ENCODE measurements at regions not wholly inside any gene's neighbourhood (a gene's known extent, or its start where the extent isn't known, plus 50 kb on each side); places are given as distances from the start of the nearest gene placed in this dataset.
"Not testable (repeated sequence)": the region's sequence is repeated elsewhere in the genome, so short reads cannot be mapped to it uniquely, and the experiment has no call there.

DNA sequence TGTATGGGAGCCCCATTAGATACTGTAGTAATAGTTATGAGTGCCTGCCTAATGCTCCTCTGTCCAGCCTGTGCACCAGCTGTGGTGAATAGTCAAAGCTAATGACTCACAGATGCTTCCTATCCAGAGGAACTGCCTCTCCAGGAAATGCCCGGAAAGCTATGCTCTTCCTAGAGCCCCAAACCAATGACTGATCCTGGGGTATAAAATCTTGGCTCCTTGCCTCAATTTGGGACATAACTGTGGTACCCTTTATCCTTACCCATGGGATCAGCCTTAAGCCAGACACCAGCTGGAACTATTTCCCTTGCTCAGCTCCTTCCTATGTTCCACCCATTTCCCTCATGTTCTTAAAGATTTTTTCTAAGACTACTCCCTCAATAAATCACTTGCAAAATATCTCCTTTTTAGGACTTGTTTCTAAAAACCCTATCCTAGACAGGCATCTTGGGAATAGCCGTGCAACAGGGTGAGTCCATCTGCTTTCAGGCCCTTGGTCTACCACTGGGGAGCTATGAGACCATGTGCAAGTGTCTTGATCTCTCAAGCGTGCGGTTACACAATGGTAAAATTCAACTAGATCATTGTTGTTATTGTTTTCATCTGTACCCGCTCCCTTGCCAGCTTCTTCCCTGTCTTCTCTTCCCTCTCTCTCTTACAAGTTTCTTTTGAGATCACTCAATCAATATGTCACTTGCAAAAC, 283.7 kb downstream of the BTBD3 start:
- DNase-seq (ENCODE audit: low spot score), result no peak

DNA sequence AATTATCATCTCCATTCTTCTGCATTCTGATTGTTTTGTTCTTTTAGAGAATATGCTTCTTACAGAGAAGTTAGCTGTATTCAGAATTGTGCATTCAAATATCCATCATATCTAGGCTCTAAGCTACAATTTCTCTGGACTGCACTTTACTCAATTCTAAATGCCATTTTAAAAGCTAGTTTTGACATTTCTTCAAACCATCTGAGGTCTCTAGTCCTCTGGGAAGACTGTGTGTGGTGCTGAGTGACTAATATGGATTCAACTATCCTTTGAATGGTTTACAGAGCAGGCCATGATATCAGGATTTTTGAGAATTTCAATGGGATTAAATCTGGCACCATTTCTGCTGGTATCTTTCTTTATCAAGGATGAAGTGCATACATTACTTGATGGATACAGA, 285.7 kb downstream of the BTBD3 start:
- DNase-seq (ENCODE audit: low spot score), result no peak

DNA sequence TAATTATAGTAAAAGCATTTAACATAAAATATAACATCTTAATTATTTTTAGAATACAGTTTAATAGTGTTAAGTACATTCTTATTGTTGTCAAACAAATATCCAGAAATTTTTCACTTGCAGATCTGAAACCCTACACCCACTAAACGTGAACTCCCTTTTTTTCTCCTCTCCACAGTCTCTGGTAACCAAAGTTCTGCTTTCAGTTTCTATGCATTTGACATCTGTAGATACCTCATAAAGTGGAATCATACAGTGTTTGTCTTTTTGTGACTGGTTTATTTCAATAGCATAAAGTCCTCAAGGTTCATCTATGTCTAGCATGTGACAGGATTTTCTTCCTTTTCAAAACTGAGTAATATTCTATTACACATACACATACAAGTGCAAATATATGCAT, 286.3 kb downstream of the BTBD3 start:
- no peak for DNase-seq (ENCODE audit: low spot score)

DNA sequence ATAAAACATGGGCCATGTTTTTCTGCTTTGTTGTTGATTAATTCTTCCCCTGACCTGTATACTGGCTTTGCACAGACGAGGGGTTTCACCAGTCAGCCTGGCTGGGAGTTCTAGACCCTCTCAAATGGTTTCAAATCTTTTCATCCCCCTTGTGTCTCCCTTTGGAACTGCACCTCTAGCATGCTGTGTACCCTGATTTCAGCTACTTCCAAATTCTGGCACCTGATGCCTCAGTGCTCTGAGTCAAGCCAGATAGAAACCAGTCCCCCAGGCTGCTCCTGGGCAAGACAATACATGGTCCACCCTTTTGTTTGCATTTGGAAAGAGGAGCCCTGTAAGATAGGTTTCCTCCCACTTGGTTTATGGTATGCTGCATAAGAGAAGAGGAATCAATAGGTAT, 290.2 kb downstream of the BTBD3 start:
- no peak for DNase-seq (ENCODE audit: low spot score)

DNA sequence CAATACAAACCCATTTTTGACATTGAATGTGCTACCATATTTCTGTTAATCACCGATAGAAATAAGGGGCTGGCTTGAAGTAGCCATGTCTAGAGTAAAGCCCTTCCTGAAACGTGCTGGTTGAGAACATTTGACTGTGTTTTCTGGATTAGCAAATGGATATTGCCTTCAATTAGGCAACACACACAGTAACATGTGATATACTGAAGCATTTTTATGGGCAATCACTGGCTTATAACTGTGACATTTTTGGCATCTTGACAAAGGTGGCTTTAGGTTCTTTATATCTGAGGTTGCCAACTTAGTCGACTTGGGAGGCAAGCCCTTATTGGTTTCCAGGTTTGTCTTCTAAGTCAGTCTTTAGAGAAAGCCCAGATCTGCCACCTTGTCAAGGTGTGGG, 292.9 kb downstream of the BTBD3 start:
- DNase-seq (ENCODE audit: low spot score), result no peak

DNA sequence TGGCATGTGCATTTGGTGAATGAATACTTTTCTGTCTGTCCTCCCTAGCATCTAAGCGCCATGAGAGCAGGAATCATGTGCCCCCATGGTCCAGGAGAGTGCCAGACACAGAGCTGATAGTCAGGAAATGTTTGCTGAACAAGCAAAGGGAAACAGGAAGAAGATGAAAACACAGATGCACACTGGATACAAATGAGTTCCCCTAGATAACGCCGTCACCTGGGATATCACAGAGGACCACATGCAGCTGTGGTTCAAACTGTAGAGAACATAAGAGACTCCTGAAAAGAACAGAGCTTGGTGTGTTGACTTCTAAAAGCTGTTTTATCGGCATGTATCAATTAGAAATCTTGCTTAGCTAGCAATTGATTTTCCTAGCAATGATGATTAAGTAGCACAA, 293.7 kb downstream of the BTBD3 start:
- no peak for DNase-seq (ENCODE audit: low spot score)

DNA sequence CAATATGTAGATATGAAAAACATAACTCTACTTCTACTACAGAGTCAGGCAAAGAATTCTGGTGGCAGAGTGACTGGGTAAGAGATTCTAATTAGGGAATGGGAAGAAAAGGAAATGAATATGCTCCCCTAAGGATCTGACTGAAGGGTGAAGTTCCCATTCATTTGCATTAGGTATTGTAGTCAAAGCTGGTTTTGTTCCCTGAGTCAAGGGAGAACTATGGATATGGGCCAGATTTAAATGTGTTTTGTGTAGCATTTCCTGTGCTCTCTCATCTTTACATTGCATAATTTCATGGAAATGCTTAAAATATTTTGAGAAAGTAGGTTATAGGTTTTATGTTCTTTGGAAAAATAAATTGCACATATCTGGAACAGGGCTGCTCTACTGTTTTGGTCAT, 299.7 kb downstream of the BTBD3 start:
- no peak for DNase-seq (ENCODE audit: low spot score)

DNA sequence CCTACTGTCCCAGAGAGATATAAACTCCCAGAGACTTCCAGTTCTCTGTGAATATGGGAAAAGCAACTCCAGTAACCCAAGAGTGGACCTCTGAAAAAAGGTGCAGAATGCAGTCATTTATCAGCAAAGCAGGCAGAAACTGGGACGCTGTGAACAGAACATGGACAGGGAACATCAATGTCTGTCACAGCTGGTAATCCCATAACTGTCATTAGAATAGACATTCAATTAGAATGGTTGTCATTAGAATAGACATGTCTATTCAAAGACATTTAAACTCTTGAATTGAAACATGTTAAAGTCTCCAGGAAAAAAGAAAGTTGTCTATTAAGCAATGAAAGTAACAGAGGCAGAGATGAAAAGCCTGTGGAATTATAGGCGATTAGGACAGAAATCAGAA, 302.1 kb downstream of the BTBD3 start:
- no peak for DNase-seq (ENCODE audit: low spot score)

DNA sequence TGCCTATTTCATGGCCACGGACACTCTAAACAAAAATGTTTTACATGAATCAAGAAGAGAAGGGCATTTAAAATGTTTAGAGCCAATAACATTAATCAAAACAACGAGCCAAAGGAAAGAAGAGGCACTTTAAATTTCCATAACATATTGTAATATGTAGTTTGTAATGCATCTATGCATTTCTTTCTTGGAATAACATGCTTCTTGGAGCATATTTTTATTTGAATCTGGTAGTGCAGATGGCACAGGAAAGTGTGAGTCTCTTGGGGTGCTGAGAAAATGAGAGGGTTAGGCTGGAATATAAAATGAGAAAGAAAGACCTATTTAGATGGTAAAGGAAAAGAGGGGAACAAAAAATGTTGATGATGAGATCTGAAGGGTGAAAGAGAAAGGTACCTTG, 305.4 kb downstream of the BTBD3 start:
- DNase-seq (ENCODE audit: low spot score), result no peak

DNA sequence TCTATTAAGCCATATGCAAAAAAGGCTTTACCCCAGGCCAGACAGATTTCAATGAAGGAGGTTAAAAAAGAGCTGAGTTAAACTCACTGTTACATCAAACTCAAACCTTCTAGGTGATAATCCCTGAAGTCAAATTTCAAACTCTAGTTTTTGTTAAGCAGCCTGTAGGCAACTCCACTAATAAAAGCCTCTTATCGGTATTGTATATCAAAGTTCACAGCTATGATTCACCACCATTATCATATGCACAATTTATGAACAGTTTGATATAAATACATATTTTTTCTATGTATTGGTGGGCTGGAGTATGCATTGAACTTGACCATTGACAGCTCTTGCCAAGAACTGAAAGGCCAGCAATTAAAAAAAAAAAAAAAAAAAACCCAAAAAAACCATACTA, 308.2 kb downstream of the BTBD3 start:
- no peak for DNase-seq (ENCODE audit: low spot score)

DNA sequence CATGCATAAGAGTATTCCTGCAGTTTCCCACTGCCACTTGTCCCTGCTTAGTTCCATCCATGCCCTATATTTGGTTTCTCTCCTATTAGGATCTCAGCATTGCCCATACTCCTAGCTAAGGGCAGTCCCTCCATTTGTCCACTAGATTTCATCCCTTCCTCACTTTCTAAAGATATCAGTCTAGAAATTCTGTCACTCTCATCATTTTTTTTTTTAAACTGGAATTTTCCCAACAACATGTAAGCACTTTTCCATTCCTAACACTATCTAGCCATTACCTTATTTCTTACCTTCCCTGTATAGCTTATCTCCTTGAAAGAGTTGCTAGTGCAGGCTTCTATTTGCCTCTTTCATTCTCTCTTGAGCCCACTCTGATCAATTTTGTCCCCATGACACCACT, 312.2 kb downstream of the BTBD3 start:
- no peak for DNase-seq (ENCODE audit: low spot score)

DNA sequence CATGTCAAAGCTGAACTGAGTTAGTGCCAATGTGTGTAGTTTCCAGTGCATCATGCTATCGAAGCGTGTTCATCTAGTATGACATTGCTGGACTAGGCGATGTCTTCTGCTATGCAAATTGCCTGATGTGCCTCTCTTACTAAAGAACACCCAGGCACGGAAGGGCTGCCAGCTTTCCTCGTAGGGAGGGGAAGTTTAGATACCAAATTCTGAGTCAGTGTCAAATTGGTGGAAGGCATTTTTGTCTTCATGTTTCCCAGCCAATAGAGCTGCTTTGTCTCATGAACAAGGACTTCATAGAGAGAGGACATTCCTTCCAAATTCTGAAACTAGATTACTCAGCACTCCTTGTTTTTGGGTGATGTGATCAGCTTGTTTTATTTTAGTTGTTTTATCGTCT, 320.1 kb downstream of the BTBD3 start:
- no peak for DNase-seq (ENCODE audit: low spot score)

DNA sequence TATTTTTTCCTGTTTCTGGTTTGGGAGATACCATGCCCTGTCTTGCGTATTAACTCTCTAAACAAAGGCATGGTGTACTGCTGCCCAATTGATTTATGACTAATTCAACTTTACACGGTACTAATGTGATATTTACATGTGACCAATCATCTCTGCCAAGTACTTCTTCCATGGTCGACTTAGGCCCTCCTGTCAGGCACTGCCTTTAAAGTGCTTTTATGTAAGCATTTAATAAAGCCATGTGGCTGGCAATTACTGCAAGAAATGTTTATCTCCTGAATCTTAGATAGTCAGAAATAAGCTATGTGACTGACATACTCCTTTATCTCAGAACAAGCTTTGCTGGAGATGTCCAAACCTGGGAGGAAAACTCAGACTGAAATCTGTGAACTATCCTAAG, 323.4 kb downstream of the BTBD3 start:
- no peak for DNase-seq (ENCODE audit: low spot score)

DNA sequence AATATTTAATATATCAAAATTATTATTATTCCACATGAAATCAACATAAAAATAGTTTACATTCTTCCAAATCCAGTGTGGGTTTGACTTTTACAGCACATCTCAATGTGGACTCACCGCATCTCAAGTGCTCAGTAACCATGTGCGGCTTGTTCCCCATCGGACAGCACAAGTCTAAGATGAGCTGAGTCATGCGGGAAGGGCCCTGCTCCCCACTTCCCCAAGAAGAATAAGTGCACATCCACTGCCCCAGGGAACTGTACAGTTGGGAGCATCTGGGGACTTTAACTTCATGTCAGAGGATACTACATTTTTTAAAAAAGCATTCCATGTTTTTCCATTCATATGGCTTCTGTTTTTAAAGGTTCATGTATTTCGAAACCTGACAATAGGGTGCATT, 325.6 kb downstream of the BTBD3 start:
- no peak for DNase-seq (ENCODE audit: low spot score)

DNA sequence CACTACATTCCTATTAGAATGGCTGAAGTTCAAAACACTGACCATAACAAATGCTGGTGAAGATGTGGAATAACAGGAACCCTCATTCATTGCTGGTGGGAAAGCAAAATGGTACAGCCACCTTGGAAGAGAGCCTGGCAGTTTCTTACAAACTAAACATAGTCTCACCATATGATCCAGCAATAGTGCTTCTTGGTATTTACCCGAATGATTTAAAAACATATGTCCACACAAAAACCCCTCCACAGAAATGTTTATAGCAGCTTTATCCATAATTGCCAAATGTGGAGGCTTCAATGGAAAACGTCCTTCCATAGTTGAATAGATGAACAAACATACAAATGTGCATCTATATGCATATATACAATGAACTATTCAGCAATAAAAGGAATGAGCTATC, 330.8 kb downstream of the BTBD3 start:
- DNase-seq (ENCODE audit: low spot score), result no peak

DNA sequence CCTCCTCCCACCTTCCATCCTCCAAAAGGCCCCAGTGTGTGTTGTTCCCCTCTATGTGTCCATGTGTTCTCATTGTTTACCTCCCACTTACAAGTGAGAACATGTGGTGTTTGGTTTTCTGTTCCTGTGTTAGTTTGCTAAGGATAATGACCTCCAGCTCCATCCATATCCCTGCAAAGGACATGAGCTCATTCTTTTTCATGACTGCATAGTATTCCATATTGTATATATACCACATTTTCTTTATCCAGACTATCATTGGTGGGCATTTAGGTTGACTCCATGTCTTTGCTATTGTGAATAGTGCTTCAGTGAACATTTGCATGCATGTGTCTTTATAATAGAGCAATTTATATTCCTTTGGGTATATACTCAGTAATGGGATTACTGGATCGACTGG, 333.0 kb downstream of the BTBD3 start:
- DNase-seq (ENCODE audit: low spot score), result not testable (repeated sequence)

DNA sequence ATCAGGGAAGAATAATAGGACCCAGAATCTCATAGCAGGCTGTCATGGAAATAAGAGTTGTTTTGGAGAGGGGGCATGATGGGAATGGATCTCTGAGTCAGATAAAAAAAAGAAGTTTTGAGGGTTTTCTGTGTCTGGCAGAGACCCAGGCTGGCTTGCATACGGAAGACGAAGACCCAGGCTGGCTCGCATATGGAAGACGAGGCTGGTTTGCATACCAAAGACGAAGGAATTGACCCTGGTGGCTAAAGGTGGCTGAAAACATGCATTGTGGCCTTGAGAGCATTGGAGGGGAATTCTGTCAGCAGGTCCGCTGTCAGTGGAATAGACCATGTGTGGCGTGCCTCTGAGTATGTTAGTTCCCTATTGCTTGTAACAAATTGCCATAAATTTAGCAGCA, 335.1 kb downstream of the BTBD3 start:
- DNase-seq (ENCODE audit: low spot score), result no peak

DNA sequence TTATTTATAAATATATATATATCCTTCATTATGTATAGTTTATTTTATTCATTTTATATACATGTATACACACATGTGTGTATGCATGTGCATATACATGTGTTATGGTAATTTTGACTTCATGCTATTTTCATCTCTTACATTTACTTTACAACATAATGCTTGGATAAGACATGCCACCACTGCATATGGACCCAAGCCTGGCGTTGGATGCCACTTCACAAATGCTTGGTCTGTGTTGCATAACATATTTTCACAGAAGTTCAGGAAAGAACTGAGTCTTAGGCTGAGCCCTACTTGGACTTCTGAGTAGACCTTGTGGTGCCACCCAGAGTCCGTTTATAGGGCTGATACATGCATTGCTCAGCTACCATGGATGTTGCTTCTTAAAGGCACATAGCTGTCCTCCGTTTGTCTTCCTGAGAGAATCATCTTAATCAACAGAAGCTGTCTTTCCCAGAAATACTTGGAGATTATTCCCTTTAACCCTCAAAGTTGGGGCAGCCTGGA, 337.8 kb downstream of the BTBD3 start:
- no peak for DNase-seq (ENCODE audit: low spot score)

DNA sequence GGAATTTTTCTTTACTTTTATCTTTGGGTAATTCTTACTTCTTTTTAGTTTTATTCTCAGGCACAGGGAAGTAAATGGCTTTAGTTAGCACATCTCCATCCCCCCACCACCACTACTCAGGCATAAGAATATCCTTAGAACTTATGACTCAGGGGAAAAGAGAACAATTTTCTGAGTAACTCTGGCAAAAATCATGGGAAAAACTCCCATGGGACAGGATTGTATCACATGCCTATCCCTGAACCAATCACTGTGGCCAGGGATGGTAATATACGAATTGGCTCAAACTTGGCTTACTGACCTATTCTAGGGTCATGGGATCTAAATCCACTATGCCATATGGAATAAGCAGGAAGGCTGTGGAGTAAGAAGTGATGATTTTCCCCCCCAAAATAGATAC, 339.1 kb downstream of the BTBD3 start:
- no peak for DNase-seq (ENCODE audit: low spot score)

DNA sequence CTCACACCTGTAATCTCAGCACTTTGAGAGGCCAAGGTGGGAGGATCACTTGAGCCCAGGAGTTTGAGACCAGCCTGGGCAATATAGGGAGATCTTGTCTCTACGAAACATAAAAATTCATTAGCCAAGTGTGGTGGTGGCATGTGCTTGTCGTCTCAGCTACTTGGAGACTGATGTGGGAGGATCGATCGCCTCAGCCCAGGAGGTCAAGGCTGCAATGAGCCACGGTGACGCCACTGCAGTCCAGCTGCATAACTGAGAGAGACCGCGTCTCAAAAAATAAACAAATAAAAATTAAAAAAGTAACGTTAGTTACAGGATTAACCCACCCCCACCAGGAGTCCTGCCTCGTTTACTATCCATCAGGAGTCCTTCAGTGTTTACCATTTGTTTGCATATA, 345.1 kb downstream of the BTBD3 start:
- no peak for DNase-seq (ENCODE audit: low spot score)

DNA sequence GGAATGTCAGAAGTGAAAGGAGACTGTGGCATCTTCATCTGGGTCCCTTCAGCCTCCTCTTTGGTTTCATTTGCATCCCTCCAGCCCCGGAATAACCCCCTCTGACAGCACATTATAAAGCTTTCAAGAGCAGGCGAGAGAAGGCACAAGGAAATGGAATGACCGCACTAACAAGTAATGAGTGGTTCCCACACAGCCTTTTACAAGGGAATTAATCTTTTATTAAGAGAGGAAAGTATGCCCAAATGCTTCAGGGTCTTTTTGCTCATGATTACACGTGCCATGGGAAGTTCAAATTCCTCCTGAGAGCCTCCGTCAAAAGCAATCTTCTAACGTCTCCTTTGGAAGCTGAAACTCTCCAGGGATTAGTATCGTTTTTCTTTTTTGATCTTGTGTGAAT, 347.0 kb downstream of the BTBD3 start:
- no peak for DNase-seq (ENCODE audit: low spot score)

DNA sequence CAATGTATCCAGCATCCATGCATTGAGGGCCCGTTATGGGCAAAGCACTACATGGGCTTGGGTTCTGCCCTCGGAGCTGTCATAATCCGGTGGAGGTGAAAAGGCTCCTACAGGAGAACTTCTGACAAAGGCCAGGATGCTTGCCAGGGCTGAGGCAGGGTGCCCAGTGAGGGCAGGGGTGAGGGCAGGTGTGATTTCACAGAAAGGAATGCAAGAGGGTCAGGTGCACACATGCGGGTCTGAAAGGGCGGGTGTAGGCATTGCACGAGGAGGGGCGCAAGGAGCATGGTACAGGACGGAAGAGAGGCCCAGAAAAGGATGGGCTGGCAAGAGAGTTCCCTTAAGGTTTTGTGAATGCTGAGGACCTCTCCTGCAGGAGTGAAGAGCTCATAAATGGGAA, 348.0 kb downstream of the BTBD3 start:
- no peak for DNase-seq (ENCODE audit: low spot score)

DNA sequence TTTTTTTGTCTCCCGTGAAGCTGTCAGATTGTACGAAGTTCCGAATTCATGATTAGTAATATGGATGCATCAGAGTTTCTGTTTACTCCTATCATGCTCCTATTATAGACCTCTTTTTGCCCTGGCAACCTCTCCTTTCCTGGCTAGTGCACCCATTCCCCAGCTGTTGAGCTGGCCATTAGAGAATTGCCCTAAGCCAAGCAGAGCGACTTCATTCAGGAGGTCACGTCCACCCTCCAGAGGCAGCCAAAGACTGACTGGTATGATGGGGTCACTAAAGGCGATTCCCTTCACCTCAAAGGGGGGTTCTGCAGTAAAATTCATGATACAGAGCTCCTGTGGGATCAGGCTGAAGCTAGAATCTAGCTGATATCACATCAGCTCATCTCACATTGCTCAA, 351.9 kb downstream of the BTBD3 start:
- no peak for DNase-seq (ENCODE audit: low spot score)

DNA sequence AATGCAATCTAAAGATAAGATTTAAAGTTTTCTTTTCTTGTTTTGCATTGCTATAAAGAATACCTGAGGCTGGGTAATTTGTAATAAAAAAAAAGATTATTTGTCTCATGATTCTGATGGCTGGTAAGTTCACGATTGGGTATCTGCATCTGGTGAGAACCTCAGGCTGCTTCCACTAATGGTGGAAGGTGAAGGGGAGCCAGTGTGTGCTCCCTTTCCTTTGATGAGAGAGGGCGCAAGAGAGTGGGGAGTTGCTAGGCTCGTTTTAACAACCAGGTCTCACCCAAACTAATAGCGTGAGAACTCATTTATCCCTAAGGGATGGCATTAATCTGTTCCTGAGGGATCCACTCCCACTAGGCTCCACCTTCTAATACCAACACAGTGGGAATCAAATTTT, 353.2 kb downstream of the BTBD3 start:
- DNase-seq (ENCODE audit: low spot score), result no peak

Measured in HuH-7.5 (cell line).